H7 (cell line): ENCODE measurements at regions not wholly inside any gene's neighbourhood (a gene's known extent, or its start where the extent isn't known, plus 50 kb on each side); places are given as distances from the start of the nearest gene placed in this dataset.
"Not testable (repeated sequence)": the region's sequence is repeated elsewhere in the genome, so short reads cannot be mapped to it uniquely, and the experiment has no call there.

Experiments
- DNase-seq: peaks from one replicate; pipeline ENCODE4 v3.0.0; 2012
- H3K27me3 ChIP-seq: 2 replicates; pipeline ENCODE4 v1.6.0; 2011; ENCODE audit warnings: mild to moderate bottlenecking, low read length; ENCODE audit not compliant: control insufficient read depth, insufficient read depth
- H3K36me3 ChIP-seq: replicated peaks from 2 replicates; pipeline ENCODE4 v1.5.1; 2011; ENCODE audit warnings: low read length; ENCODE audit not compliant: control insufficient read depth, insufficient read depth
- H3K4me3 ChIP-seq: 2 replicates; pipeline ENCODE4 v1.5.1; 2011; ENCODE audit warnings: low read depth, mild to moderate bottlenecking, control low read depth, low read length, moderate library complexity; ENCODE audit not compliant: insufficient read depth

GRCh38 chr7:152504367-152504766, 68.6 kb upstream of the KMT2C start:
- Histone ChIP-seq H3K4me3 (no peak overlapping the region), H3K36me3 (no peaks in the 10 kb centered on the region), H3K27me3 (no peaks in the 10 kb centered on the region)
- DNase-seq: no peak

- H3K27me3 ChIP-seq: no peaks in the 10 kb centered on the region
- no peaks in the 10 kb centered on the region for H3K36me3 ChIP-seq
- no peak for DNase-seq
- no peak overlapping the region for H3K4me3 ChIP-seq
Measured at GRCh38 chr7:152502813-152503790, 67.3 kb upstream of the KMT2C start.

DNA sequence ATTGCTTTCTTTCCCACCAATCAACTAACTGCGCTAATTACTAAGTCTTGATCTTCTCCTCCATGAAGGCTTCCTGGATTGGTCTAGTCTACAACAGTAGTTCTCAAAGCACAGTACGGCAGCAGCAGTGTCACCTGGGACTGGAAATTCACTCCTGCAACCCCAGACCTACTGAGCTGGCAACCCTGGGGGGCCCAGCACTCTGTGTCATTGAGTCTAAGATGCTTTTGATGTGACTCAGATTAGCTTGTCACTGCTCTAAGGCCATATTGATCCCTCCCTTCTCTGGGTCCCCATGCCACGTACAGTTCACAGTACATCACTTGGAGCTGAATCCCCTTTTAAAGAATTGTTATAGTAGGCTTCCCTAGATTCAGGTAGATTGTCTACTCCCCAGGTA, 65.7 kb upstream of the KMT2C start:
- Histone ChIP-seq H3K4me3 (no peak overlapping the region), H3K27me3 (no peaks in the 10 kb centered on the region), H3K36me3 (no peaks in the 10 kb centered on the region)
- DNase-seq: no peak

DNA sequence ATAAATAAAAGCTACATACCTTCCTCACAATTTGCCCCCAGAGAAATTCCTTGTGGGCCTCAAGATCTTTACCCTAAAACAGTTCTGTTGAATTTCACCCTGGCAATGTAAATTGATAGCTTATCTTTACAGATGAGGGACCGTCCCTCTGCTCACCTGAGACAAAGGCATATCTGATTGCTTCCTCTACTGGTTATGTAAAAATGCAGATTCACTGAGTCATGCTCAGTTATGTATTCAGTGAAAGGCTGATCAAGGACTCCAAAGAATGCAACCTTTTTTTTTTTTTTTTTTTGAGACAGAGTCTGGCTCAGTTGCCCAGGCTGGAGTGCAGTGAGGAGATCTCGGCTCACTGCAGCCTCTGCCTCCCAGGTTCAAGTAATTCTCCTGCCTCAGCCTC, 64.2 kb upstream of the KMT2C start:
- H3K4me3 ChIP-seq, H3K27me3 ChIP-seq, H3K36me3 ChIP-seq, DNase-seq: not testable (repeated sequence)

DNA sequence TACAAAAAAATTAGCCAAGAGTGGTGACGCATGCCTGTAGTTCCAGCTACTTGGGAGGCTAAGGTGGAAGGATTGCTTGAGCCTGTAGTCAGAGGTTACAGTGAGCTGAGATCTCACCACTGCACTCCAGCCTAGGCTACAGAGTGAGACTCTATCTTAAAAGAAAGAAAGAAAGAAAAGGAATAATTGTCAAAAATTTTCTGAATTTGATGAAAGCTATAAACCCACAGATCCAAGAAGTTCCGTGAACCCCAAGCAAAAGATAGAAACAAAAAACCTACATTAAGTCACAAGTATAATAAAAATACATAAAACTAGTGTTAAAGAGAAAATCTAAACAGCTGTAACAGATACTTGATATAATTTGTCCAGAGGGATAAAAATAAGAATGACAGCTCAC, 60.1 kb upstream of the KMT2C start:
- Histone ChIP-seq H3K4me3 (no peak overlapping the region), H3K27me3 (no peaks in the 10 kb centered on the region), H3K36me3 (no peaks in the 10 kb centered on the region)
- DNase-seq: no peak

- Histone ChIP-seq H3K36me3 (no peaks in the 10 kb centered on the region), H3K4me3 (no peak overlapping the region), H3K27me3 (no peaks in the 10 kb centered on the region)
- no peak for DNase-seq
Measured at GRCh38 chr7:152492952-152493351, 57.1 kb upstream of the KMT2C start.

GRCh38 chr7:152489044-152489443, 53.2 kb upstream of the KMT2C start:
- DNase-seq: no peak
- H3K36me3 ChIP-seq: no peaks in the 10 kb centered on the region
- H3K4me3 ChIP-seq: no peak overlapping the region
- no peaks in the 10 kb centered on the region for H3K27me3 ChIP-seq

- Histone ChIP-seq H3K27me3 (no peaks in the 10 kb centered on the region), H3K4me3 (no peak overlapping the region), H3K36me3 (no peaks in the 10 kb centered on the region)
- no peak for DNase-seq
Measured at GRCh38 chr7:152486968-152487367, 51.2 kb upstream of the KMT2C start.

DNA sequence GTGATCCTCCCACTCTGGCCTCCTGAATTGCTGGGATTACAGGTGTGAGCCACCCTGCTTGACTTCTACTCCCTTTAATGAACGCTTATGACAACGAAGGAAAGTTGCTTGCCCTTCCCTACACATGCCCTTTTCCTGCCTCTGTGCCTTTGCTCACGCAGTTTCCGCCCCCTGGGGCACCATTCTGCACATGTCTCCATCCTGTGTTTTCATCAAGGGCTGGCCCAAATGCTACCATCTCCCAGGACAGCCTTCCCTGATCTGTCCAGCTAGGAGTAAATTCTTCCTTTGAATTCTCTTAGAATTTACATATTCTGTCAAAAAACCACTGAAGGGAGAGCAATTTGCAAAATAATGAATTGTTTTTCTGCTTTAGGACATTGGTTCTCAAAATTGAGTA, 50.0 kb upstream of the KMT2C start:
- no peak overlapping the region for H3K4me3 ChIP-seq
- no peaks in the 10 kb centered on the region for H3K27me3 ChIP-seq
- DNase-seq: no peak
- H3K36me3 ChIP-seq: no peaks in the 10 kb centered on the region
